LNCaP clone FGC (cell line): ENCODE measurements at regions not wholly inside any gene's neighbourhood (a gene's known extent, or its start where the extent isn't known, plus 50 kb on each side); places are given as distances from the start of the nearest gene placed in this dataset.

Experiments
- DNase-seq: peaks from one replicate; pipeline ENCODE4 v3.0.0-alpha.2; 2011; ENCODE audit warnings: low read depth
- H3K4me3 ChIP-seq: 2 replicates; pipeline ENCODE4 v1.5.1; 2011; ENCODE audit warnings: mild to moderate bottlenecking, low read depth, low read length, control low read depth
- CTCF ChIP-seq: IDR thresholded peaks from 2 replicates; pipeline ENCODE4 v1.5.1; 2012; ENCODE audit warnings: mild to moderate bottlenecking; ENCODE audit not compliant: control insufficient read depth, insufficient read depth; ENCODE audit errors: extremely low read depth

- DNase-seq: no peak
- no peak for TF ChIP-seq CTCF
- H3K4me3 ChIP-seq: no peak overlapping the region
Measured at GRCh38 chr9:108273988-108274387, 581.8 kb downstream of the ACTL7B start.

GRCh38 chr9:108272349-108272899 lies 583.4 kb downstream of the ACTL7B start:
- peak; percentile 61 for TF ChIP-seq CTCF
- no peak for DNase-seq
- H3K4me3 ChIP-seq: peak overlapping the region; percentile 33

- peak; percentile 87 for DNase-seq
- TF ChIP-seq CTCF: no peak
- peak overlapping the region; percentile 33 for H3K4me3 ChIP-seq
Measured at GRCh38 chr9:108271646-108272348, 584.0 kb downstream of the ACTL7B start.

GRCh38 chr9:108271236-108271635 lies 584.5 kb downstream of the ACTL7B start:
- TF ChIP-seq CTCF: no peak
- H3K4me3 ChIP-seq: no peak overlapping the region
- DNase-seq: no peak

DNA sequence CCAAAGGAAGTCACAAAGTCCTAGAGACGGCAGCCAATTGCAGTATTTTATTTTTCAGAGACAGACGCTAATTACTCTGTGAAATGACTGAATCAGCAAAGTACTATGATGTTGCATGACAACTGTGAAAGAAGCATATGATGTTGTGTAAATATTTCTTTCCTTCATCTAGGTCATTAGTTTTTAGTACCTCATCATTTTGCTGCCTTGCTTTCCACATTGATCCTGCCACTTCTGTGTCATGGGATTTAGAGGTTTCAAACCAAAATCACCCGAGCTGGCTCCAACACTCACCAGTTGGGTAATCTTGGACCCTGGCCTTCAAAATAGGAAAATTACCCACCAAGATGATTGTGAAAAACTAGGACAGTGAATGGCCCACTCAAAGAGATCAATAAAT lies 585.2 kb downstream of the ACTL7B start:
- no peak overlapping the region for H3K4me3 ChIP-seq
- DNase-seq: no peak
- TF ChIP-seq CTCF: no peak

DNA sequence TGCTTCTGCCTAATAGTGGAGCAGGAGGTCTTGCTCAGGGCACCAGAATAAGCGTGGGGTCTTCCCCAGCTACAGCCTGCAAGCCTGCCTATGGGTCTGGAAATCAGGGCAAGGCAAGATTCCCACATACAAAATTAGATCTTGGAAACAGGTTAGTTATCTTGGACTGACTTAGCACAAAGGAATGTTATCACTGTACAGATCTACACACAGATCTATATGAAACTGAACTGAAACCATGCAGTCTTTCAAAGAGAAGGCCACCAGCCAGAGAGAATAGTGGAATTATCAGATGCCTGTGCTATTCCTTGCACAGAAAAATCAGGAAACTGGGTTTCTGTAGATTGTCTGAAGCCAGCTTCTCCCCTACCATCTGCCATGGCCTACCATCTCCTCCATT lies 585.7 kb downstream of the ACTL7B start:
- DNase-seq: no peak
- H3K4me3 ChIP-seq: no peak overlapping the region
- no peak for TF ChIP-seq CTCF

DNA sequence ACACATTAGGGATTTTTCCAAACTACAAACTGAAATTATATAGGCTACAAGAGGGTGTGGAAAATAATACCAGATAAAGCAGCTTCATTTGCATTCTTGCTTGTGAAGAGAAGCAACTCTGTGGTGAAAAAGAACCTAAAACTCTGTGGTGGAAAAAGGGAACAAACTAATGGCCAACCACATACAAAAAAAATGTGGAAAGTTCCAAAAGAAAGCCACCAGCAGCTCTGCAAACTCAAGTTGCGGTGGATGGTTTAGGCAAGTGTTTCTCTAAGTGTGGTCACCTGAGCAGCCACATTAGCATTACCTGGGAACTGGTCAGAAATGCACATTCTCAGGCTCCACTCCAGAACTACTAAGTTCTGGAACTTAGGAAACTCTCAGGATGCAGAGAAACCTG lies 586.4 kb downstream of the ACTL7B start:
- no peak for DNase-seq
- TF ChIP-seq CTCF: no peak
- H3K4me3 ChIP-seq: no peak overlapping the region
